Kidney (tissue), 13 donors: ENCODE measurements at regions not wholly inside any gene's neighbourhood (a gene's known extent, or its start where the extent isn't known, plus 50 kb on each side); places are given as distances from the start of the nearest gene placed in this dataset.

Experiments used
- DNase-seq, 5 donors: peaks; one replicate each; pipeline ENCODE4 v3.0.0-alpha.2; 2013 to 2020
- FAIRE-seq: peaks from 2 replicates; lab custom pipeline; 2012; peaks lifted over from hg19 to GRCh38; lab: Jason Lieb, UNC
- H3K27ac ChIP-seq, 2 donors: one replicate each; pipeline ENCODE4 v1.7.0; 2013; ENCODE audit warnings: low read depth in 2 of 2, low read length in 2 of 2, inconsistent platforms in 1 of 2
- H3K27me3 ChIP-seq: one replicate; pipeline ENCODE4 v1.7.1; 2013; ENCODE audit warnings: low read length, inconsistent platforms; ENCODE audit not compliant: control insufficient read depth, insufficient read depth
- H3K36me3 ChIP-seq, 3 donors: one replicate each; pipeline versions ENCODE4 v1.7.0 to v1.7.1; 2013; ENCODE audit warnings: low read length in 3 of 3, control low read depth in 1 of 3, inconsistent platforms in 1 of 3; ENCODE audit not compliant: insufficient read depth in 3 of 3, control insufficient read depth in 2 of 3
- H3K4me1 ChIP-seq, 3 donors: one replicate each; pipeline versions ENCODE4 v1.7.0 to v1.7.1; 2013; ENCODE audit warnings: low read length in 3 of 3, inconsistent platforms in 1 of 3, low read depth in 1 of 3; ENCODE audit not compliant: control insufficient read depth in 2 of 3, insufficient read depth in 2 of 3
- H3K4me3 ChIP-seq, 3 donors: one replicate each; pipeline versions ENCODE4 v1.7.0 to v1.8.1; 2013; ENCODE audit warnings: low read length in 3 of 3, control low read depth in 1 of 3, inconsistent platforms in 1 of 3
- H3K9ac ChIP-seq, 3 donors: one replicate each; pipeline versions ENCODE4 v1.7.0 to v1.7.1; 2013; ENCODE audit warnings: low read length in 3 of 3, control low read depth in 1 of 3, inconsistent platforms in 1 of 3
- H3K9me3 ChIP-seq, 3 donors: one replicate each; pipeline versions ENCODE4 v1.7.0 to v1.7.1; 2013; ENCODE audit warnings: low read length in 3 of 3, control low read depth in 1 of 3, inconsistent platforms in 1 of 3; ENCODE audit not compliant: control insufficient read depth in 2 of 3, insufficient read depth in 1 of 3
- CTCF ChIP-seq: IDR thresholded peaks from 3 replicates; pipeline ENCODE4 v1.5.1; 2012; ENCODE audit warnings: mild to moderate bottlenecking, moderate library complexity, borderline replicate concordance; ENCODE audit not compliant: insufficient read depth; ENCODE audit errors: extremely low read depth
- intact Hi-C: fragments of 100-400 bp; cut with DNase I; formaldehyde crosslinking; loops from one replicate; pipeline ENCODE4 v1.11.1; 2022
- donor health status: control.
- donor health status: control.
- donor health status: control.
- donor health status: control.
- donor health status: control.
- donor health status: DM: yes; HTN: yes; CAD: no.
- donor health status: Normal renal cell carcinoma (clear cell type).

- Histone ChIP-seq H3K9ac (no peak overlapping the region), H3K4me3 (no peak overlapping the region), H3K9me3 (no peaks in the 10 kb centered on the region), H3K27ac (no peak overlapping the region), H3K4me1 (peaks cover 0 to 5% (median 0%) of the 10 kb centered on the region in 3 donors), H3K36me3 (no peaks in the 10 kb centered on the region), H3K27me3 (no peaks in the 10 kb centered on the region)
- no peak for TF ChIP-seq CTCF
- intact Hi-C loops = no loop called here
- no peak for FAIRE-seq
- no peak for DNase-seq
These were observed 373.9 kb upstream of the ID4 start for GRCh38 chr6:19463250-19463649.

GRCh38 chr6:19463925-19464324, 373.2 kb upstream of the ID4 start:
- TF ChIP-seq CTCF = no peak
- intact Hi-C loops = no loop called here
- Histone ChIP-seq H3K4me3 (no peak overlapping the region), H3K27me3 (no peaks in the 10 kb centered on the region), H3K9ac (no peak overlapping the region), H3K27ac (no peak overlapping the region), H3K36me3 (no peaks in the 10 kb centered on the region), H3K4me1 (peaks cover 0 to 5% (median 0%) of the 10 kb centered on the region in 3 donors), H3K9me3 (no peaks in the 10 kb centered on the region)
- DNase-seq (no peak), FAIRE-seq (no peak)

- Histone ChIP-seq H3K36me3 (no peaks in the 10 kb centered on the region), H3K27ac (no peak overlapping the region), H3K9ac (no peak overlapping the region), H3K4me3 (no peak overlapping the region), H3K4me1 (peaks cover 0 to 5% (median 0%) of the 10 kb centered on the region in 3 donors), H3K27me3 (no peaks in the 10 kb centered on the region), H3K9me3 (no peaks in the 10 kb centered on the region)
- intact Hi-C loops = no loop called here
- no peak for TF ChIP-seq CTCF
- FAIRE-seq (no peak), DNase-seq (peak in 4 of 5 donors; percentile 60 to 84 (median 71))
These were observed 371.9 kb upstream of the ID4 start for GRCh38 chr6:19465256-19465655.

GRCh38 chr6:19465760-19466159, 371.4 kb upstream of the ID4 start:
- Histone ChIP-seq H3K4me1 (peaks cover 0 to 5% (median 0%) of the 10 kb centered on the region in 3 donors), H3K36me3 (no peaks in the 10 kb centered on the region), H3K4me3 (no peak overlapping the region), H3K9ac (no peak overlapping the region), H3K27ac (no peak overlapping the region), H3K27me3 (no peaks in the 10 kb centered on the region), H3K9me3 (peaks cover 0 to 2% (median 0%) of the 10 kb centered on the region in 3 donors)
- DNase-seq (peak in 2 of 5 donors; percentile 48 to 72), FAIRE-seq (no peak)
- no peak for TF ChIP-seq CTCF
- intact Hi-C loops = no loop called here
